ENCODE measurements at regions not wholly inside any gene's neighbourhood (a gene's known extent, or its start where the extent isn't known, plus 50 kb on each side); places are given as distances from the start of the nearest gene placed in this dataset.

DNA sequence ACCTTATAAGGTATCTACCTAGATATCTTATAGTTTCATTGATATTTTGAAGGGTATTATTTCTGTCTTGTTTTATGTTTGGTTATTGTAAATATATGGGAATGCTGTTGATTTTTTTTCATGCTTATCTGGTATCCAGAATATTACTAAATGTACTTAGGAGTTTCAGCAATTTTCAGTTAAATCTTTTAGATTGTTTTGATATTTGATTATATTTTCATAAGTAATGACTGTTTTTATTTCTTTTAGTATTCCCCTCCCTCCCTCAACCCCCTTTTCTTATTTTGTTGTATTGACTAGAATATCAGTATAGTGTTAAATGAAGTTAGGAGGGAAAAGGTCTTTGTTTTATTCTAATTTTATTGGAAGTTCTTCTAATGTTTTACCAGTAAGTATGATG is 344.4 kb upstream of the PROX1 start:
- no peak for DNase-seq (ENCODE audit: low spot score)

DNA sequence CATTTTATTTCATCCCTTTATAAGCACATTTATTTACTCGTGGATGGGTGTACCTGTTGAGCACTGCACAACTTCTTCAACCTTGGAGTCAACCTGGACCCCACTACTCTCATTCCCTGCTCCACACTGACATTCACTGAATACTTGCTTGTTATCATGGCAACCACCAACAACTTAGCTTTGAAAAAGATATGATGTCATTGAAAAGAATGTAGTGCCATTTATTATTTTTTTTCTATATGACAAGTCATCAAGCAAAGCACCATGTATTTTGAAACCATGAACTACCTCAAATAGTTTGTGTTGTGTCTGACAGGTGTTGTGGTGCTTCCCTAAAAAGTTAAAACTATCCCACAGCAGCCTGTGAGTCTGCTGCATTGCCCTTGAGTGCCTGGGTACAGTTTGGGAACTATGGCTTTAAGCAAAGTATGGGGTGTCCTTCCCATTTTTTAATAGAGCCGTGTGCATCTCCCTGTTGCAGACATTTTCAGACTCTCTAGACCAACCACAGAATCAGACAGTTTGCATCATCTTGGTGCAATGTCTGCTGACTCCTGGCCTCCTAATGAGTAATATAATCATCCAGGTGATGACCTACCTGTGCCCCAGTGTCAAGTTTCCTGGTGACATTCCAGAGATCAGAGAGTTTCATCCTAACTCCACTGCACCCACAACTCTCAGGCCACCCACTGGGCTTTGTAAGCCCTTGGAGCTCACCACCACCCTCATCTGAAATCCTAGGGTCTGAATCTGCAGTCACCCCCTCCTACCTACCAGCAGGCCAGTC is 339.7 kb upstream of the PROX1 start:
- no peak for DNase-seq (ENCODE audit: low spot score)

DNA sequence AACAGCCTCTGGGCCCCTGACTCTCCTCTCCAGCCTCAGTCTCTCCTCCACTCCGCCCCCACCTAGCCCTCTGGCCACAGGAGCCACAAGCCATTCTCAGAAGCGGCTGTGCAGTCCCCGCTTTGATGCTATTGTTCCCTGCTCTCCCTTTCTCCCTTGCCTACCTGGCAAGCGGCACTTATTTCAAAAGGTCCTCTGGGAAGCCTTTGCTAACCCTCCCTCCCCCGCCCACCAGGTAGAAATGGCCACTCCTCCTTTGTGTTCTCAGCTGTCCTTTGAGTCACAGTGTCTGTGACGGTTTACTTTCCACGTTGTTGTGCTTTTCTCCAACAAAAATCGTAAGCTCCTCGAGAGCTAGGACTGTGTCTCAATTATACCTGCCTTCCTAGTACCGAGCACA is 338.4 kb upstream of the PROX1 start:
- no peak for DNase-seq (ENCODE audit: low spot score)

DNA sequence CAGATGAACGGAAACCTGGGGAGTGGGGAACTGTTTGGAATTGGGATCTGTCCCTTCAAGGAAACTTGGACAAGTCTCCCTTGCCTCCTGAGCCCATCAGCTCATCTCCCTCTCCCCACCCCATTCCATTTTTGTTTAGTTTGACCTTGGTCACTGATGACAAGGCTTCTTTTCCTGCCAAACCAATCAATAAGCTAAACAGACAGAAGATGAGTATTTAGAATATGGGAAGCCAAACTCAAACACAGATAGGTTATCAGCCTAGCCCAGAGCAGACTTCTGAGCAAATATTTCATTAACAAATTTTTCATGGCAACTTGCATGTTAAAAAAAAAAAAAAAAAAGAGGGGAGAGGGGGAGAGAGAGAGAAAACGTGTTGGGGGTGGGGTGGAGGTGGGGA is 337.2 kb upstream of the PROX1 start:
- no peak for DNase-seq (ENCODE audit: low spot score)

DNA sequence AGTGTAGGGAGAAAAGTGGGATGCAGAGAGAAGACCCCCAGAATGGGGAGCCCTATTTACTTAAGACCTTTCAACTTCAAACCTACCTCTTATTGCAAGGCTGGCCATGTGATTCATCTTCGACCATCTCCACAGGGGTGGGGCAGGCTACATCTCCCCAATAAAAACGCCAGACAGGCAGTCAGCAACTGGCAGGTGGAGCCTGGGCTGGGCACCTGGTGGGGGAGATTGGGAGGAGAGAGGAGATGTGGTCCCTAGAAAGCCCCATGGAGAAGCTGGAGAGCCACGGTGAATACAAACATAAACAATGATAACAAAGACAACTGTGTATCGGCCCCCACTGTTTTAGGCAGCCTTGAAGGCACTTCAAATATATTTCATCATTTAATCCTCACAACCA is 336.7 kb upstream of the PROX1 start:
- no peak for DNase-seq (ENCODE audit: low spot score)

DNA sequence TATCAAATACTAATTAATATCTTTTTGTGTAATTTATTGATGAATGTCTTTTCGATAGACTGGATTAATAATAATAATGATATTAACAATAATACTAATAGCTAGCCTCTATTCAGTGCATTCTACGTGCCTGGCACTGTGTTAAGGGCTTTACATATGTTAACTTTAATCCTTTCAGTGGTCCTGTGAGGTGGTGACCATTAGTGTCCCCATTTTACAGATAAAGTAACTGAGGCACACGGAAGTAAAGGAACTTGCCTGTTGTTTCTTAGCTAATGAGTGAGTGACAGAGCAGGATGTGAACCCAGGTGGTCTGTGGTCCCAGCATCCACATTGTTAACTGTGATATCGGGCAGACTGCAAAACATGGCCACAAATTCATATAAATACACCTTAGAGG is 335.7 kb upstream of the PROX1 start:
- DNase-seq (ENCODE audit: low spot score), result no peak

DNA sequence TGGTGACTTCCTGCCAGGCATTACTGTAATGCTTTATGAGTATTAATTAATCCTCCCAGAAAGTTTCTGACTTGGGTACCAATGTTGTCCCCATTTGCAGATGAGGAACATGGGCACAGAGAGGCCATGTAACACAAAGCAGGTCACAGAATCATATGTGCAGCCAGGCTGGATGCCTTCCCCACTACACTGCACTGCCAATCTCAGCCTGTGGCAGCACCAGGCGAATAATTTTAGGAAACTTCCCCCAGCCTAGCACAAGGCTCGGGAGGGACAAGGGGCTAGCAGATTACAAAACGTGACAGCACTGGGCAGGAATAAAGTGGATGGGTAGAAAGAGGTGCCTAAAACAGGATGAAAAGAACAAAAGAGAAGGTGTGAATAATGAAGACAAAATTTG is 331.7 kb upstream of the PROX1 start:
- no peak for DNase-seq (ENCODE audit: low spot score)

DNA sequence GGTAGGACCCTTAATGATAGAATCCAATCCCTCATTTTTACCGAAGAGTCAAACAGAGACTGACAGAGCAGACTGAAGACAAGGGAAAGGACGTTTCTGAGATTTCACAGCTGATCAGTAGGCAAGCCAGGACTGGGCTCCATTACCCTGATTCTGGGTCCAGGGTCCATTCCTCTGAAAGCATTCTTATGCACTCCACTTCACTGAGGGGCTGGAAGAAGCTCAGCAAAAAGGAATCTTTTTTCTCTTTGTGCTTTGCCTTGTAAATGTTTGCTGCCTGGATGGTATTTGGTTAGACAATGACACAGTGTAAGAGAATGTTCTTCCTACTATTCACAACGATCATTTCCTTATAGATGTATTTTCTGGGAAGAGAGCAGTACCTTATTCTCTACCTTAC is 331.3 kb upstream of the PROX1 start:
- DNase-seq (ENCODE audit: low spot score), result no peak

DNA sequence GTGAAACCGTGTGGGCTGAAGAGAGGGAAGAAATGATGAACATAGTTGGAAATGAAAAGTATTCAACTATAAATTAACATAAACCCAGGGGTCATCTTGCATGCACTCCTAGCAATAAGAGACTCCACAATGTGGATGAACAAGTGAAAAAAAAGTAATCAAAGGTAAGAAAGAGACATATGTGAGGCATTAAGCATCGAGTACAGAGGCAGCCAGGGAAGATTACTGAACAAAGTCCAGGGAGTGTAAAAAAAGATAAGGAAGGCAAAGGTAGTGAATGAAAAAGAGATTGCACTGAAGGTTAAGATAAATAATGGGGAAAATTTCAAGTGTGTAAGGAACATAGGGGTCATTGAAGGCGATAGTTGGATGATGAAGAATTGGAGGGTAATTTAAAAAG is 330.8 kb upstream of the PROX1 start:
- no peak for DNase-seq (ENCODE audit: low spot score)

DNA sequence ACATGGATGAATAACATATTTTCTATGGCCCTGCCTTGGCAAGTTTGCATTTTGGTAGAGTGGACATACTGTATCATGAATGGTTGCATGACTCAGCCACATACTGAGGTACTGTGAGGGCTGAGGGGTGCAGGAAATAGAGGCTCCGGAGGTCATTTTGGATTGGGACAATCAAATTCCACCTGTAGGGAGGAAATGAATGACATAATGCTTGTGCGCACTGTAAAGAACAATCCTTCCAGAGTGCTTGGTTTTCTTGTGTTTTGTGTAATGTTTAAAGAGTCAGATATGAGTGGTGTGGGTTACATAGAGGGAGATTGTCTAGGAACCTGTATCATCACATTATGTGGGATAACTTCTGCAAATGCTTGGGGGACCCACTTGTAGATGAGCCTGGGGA is 329.9 kb upstream of the PROX1 start:
- no peak for DNase-seq (ENCODE audit: low spot score)

DNA sequence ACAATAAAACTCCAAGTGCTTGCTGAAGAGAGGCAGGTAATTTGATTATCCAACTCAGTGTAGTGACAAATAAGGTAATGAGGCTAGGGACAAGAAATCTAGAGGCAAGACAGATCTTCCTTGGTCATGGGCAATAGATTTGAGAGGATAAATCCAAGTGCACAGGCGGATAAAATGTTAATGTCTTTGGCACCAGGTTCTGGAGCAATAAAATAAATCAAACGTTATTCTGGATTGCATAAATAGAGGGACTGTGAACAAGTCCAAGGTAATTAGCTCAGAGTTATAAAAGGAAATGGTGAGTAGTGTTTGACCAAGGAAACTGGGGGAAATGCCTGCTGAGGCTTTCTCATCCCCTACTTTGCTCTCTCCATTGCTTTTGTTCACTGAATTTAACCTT is 329.3 kb upstream of the PROX1 start:
- DNase-seq (ENCODE audit: low spot score), result no peak

DNA sequence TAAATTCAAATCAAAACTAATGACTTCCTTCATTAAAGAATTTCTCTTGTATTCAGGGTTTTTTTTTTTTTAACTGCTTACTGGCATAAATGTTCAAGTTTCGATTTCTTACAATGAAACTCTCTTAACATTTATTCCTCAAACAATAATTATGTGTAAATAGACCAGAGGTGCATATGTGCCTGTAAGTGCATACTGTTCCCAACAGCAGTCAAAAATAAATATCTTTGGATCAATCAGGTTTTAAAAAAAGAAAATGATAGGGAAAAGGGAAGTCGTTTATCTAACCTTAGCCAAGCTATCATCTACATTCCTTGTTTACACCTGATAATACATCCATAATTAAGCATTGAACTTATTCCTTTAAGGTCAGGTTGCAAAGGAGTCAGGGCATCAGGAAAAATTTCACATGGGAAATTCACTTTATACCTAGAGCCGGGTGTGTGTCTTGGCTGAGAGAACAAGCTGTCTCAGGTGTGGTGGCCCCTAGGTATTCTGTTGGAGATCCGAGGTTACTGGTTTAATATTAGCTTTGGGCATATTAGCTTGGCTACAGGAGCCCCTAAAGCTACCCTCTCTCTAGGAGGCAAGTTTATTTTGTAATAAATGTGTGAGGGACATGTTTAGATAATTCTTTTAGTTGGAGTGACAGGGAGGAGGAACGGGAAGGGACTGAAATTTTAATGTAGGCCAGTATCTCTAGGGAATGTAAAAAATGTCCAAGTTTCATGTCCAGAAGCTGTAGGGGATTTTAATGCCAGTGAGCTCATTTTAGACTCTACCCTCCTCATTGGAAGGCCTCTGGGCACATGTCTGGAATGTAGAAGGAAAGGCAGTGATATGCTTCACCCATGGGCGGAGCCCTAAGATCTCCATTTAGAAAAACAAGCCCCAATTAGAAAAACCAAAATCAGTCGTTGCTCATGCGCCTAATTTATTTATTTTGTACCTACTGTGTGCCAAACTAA is 327.9 kb upstream of the PROX1 start:
- DNase-seq (ENCODE audit: low spot score), result no peak

DNA sequence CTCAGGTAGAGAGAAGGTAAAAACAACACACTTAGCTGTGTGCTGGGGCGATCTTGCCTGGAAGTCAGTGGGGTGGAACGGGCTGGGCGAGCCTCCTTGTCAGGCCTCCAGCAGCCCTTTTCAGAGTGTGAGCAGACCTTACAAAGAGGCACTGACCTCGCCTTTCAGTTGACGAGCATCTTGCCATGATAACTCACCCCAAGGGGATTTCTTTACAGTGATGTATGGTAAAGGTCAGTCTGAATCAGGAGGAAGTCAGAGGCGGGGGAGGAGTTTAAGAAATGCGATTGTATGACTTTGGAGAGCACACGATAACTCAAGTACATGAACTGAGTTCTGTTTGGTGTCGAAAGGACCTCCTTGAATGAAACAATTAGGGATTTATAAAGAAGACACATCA is 326.5 kb upstream of the PROX1 start:
- no peak for DNase-seq (ENCODE audit: low spot score)

DNA sequence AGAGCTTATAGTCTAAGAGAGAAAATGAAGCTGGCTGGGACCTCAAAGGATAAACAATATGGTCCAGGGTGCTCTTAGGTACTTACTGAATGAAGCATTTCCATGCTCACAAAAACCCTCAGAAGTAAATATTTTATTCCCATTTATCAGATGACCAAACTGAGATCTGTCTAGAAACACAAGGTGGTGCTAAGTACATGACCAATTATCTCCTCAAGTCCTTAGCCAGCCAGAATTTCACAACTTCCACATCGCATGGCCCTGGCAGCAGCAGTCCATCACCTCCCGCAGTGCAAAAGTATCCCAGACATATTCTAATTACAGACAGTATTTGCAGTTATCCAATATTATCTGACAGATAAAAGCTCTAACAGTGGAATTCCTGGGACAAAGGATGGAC is 321.7 kb upstream of the PROX1 start:
- DNase-seq (ENCODE audit: low spot score), result no peak

DNA sequence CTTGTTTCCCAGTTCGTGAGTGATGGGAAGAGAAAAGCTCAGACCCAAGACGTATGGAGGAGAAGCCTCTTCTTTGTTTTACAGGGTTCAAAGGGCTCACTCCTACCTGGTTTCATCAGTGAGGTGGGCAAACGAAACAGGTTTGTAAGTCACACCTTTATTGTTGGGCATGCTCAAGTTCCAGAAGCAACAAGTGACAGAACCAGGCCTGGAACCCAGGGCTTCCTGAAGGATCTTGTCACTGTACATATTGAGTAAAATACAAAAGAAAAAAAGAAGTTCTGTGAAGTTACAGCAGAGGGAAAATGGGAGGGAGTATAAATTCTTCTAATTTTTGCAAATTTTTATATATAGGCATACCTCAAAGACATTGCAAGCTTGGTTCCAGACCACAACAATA is 320.9 kb upstream of the PROX1 start:
- no peak for DNase-seq (ENCODE audit: low spot score)

DNA sequence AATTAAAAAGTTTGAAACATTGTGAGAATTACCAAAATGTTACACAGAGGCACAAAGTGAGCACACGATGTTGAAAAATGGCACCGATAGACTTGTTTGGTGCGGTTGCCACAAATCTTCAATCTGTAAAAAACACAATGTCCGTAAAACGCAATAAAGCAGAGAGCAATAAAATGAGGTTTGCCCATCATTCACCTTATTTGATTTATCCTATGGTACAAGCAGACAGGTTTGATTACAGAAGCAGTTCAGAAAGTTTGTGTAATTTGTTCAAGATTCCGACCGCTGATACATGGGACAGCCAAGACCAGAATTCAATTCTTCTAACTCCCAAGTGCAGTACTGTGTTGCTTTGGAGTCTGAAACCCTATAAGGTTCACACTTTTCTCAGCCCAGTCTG is 318.3 kb upstream of the PROX1 start:
- no peak for DNase-seq (ENCODE audit: low spot score)

DNA sequence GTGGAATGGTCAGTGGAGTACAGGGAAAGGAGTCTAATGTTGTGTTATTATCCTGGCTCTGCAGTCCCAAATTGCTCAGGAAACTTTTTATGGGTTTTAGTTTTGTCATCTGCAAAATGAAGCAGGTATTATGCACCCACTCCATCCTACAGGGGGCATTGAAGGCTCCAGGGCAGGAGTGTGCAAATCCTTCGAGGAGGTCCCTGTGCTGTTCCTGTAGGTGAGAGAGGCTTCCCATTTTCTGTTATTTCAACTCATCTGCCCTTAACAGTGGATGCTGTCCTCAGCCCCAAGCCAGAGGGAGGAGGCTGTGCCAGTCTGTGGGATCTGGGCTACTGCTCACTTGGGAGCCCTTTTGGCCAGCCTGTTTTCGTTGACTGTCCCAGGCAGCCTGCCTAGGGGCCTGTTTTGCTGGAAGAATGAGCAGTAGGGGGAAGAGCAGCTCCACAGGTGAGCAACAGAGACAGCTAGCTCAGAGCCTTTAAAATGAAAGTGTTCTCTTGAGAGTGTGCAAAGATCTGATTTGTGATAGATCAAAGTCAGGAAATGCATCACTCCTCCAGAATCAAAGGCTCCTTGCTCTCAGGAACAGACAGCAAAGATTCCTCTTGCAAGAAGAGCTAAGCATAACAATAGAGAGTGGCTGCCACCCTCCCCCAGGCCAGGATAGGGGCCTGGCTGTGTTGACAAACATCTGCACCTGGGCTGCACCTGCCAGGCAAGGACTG is 317.6 kb upstream of the PROX1 start:
- DNase-seq (ENCODE audit: low spot score), result no peak

DNA sequence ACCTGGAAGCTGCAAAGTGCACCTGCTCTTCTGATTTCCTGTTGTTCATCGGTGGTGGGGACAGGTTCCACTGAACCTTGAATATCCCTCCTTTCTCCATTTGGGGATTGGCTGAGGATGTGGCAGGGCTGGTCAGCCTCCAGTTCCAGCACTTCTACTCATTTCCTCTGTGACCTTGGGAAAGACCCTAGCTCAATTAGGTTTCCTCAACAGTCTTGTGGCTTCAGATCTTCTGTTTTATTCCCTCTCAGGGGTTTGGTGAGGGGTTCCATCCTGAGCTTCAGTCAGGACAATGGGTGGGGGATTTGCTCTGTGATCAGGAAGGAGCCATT is 317.1 kb upstream of the PROX1 start:
- no peak for DNase-seq (ENCODE audit: low spot score)

DNA sequence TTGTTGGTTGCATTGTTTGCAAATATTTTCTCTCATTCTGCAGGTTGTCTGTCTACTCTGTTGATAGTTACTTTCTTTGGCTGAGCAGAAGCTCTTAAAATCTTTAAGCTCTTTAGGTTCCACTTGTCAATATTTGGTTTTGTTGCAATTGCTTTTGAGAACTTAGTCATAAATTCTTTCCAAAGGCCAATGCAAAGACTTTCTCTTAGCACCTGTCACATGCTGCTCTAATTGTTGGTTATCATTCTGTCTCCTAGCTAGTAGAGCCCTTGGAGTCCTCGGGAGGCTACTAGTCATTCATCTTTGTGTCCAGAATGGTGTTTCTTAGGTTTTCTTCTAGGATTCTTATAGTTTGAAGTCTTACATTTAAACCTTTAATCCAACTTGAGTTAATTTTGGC is 312.7 kb upstream of the PROX1 start:
- no peak for DNase-seq (ENCODE audit: low spot score)

DNA sequence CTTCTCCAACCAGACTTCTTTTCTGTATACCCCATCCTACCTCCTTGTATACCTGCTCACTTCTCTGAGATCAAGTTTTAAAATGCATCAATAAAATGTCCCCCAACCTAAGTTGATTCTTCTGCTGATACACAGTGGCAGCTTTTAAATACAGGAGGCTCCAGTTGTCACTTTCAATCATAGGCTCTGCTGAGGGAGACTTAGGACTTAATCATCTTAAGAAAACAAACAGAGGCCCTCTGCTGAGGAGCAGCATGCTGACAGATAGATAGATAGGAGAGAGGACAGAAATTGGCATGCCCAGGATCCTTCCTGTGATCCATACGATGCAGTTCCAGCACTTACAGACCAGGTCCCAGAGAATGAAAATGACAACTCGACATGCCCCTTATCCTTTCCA is 311.0 kb upstream of the PROX1 start:
- DNase-seq (ENCODE audit: low spot score), result no peak

DNA sequence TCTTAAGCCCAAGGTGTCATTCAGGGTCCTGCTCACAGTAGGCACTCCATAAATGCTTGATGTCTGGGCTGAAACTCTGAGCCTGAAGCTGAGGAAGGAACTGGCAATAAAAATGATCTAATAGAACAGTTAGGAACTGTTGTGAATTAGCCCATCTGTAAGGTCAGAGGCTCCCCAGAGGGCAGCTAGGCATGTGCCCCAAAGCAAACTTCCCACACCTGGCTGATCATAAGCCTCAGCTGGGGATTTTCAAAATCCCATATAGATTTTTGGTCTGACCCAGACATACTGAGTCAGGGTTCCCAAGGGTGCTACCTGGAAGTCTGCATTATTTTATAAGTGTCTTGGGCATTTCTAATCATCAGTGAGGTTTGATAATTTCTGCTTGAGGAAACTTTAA is 309.4 kb upstream of the PROX1 start:
- DNase-seq (ENCODE audit: low spot score), result no peak

DNA sequence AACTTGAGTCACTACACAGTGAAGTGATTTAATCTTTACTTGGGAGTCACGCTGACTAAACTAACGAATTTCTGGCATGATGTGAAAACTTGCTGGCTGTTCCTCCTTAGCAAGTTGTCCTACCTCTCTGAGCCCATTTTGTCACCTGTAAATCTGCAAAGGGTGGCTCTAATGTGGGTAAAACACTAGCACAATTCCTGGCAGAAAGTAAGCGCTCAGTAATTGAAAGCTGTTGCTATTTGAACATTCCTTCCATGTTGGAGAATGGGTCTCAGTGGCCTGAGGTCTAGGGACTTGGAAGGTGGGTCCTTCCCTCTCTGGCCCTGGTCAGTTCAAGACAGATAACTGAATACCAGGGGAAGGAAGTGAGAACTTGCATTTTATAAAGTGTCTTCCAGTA is 309.0 kb upstream of the PROX1 start:
- DNase-seq (ENCODE audit: low spot score), result no peak

DNA sequence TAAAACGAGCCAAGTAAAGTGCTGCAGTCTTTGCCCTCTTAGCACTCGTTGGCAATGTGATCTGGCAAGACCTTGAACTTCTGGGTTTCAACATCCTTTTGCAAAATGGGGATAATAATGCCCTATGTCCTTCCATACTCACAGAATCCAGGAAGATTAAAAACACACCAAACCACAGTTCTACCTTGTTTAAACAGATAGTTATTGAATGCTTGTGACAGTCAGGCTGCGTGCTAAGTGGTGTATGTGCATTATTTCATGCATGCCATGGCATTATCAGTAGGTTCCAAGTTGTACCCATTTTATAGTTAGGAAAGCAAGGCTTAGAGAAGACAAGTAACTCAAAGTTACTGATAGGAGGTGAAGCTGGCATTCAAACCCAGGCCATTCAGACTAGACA is 308.6 kb upstream of the PROX1 start:
- no peak for DNase-seq (ENCODE audit: low spot score)
